Activated CD8-positive, alpha-beta T cell treated with anti-CD3 and anti-CD28 coated beads for 36 hours (primary cell): ENCODE measurements at regions not wholly inside any gene's neighbourhood (a gene's known extent, or its start where the extent isn't known, plus 50 kb on each side); places are given as distances from the start of the nearest gene placed in this dataset.

Experiments
- ATAC-seq: fragments of 200-7000 bp; cut with Tn5 transposase; one replicate; pipeline ENCODE4 v1.10.0; 2021; ENCODE audit warnings: mild to moderate bottlenecking, moderate library complexity
- CTCF ChIA-PET: fragments of 350-600 bp; sonication (Branson Sonifier 250); formaldehyde crosslinking; loops from one replicate; lab custom pipeline; 2021; ENCODE audit warnings: antibody characterized with exemption; lab: Charles Lee
- POLR2A ChIA-PET: fragments of 350-600 bp; sonication (Branson Sonifier 250); formaldehyde crosslinking; loops from one replicate; lab custom pipeline; 2021; ENCODE audit warnings: antibody characterized with exemption; lab: Charles Lee
- DNase-seq: peaks from one replicate; pipeline ENCODE4 v3.0.0-alpha.2; 2020
- H3K27ac Mint-ChIP-seq: one replicate; pipeline ENCODE4 v1.8.0; 2021; ENCODE audit warnings: mild to moderate bottlenecking, mixed read lengths
- H3K27me3 Mint-ChIP-seq: one replicate; pipeline ENCODE4 v1.8.0; 2021; ENCODE audit warnings: mixed read lengths
- H3K36me3 Mint-ChIP-seq: one replicate; pipeline ENCODE4 v1.8.0; 2021; ENCODE audit warnings: low read depth, mixed read lengths
- H3K4me1 Mint-ChIP-seq: one replicate; pipeline ENCODE4 v1.8.0; 2021; ENCODE audit warnings: low read depth, mixed read lengths
- H3K4me3 Mint-ChIP-seq: one replicate; pipeline ENCODE4 v1.8.0; 2021; ENCODE audit warnings: mild to moderate bottlenecking, moderate library complexity, mixed read lengths
- H3K9me3 Mint-ChIP-seq: one replicate; pipeline ENCODE4 v1.8.0; 2021; ENCODE audit warnings: mixed read lengths
- CTCF ChIP-seq: fragments of 200-600 bp; IDR thresholded peaks from one replicate; pipeline ENCODE4 v1.8.0; 2022; ENCODE audit warnings: antibody characterized with exemption, mild to moderate bottlenecking
- intact Hi-C: fragments of 100-400 bp; cut with micrococcal nuclease; formaldehyde crosslinking; loops from one replicate; pipeline ENCODE4 v1.10.0; 2022

DNA sequence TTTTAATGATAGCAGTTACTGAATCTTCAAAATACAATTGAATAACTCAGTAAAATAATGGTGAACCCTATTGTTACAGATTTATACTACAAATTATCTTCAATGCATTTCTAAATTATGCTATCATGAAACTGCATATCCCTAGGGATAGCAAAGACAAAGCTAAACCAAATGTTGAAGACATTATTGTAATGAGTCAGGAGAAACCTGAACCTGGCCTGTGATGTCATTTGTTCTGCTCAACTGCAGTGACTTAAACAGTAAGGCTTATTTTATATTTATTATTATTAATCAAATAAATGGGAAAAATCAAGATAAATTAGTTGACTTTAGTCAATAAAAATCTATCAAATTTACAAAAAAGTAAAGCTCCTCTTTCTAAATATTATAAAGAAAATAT lies 100.3 kb downstream of the UCHL5 start:
- Mint-ChIP-seq H3K36me3 (no peaks in the 10 kb centered on the region), H3K4me1 (peaks cover 3% of the 10 kb centered on the region)
- POLR2A ChIA-PET, result no interaction called here

DNA sequence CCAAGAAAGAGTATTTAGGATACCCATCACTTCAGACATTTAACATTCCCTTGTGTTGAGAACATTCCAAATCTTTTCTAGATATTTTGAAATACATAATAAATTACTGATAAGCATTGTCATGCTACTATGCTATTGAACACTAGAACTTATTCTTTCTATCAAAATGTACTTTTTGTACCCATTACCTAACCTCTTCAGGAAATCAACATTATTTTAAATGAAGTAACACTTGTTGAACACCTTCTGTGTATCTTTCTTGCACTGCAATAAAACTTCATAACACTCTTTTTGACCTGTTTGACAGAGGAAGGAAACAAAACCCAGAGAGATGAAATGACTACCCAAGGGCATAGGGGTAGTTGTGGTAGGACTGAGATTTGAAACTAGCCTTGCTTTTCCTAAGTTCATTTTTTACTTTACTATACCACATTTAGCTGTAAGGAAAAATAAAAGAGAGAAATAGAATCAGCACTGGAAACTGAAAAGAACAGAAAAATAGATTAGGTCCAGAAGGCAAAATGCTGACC lies 99.4 kb downstream of the UCHL5 start:
- H3K9me3 Mint-ChIP-seq, result no peaks in the 10 kb centered on the region
- CTCF ChIA-PET, result no interaction called here
- H3K4me3 Mint-ChIP-seq, result no peak overlapping the region
- peaks cover 3% of the 10 kb centered on the region for H3K4me1 Mint-ChIP-seq
- H3K27ac Mint-ChIP-seq, result no peak overlapping the region
- no peak for ATAC-seq
- intact Hi-C loops, result no loop called here
- H3K27me3 Mint-ChIP-seq, result no peaks in the 10 kb centered on the region
- no peaks in the 10 kb centered on the region for H3K36me3 Mint-ChIP-seq
- no peak for TF ChIP-seq CTCF
- no peak for DNase-seq
- POLR2A ChIA-PET, result no interaction called here

More for the DNA sequence above, 100.3 kb downstream of the UCHL5 start:
- Mint-ChIP-seq H3K4me3 (no peak overlapping the region), H3K27ac (no peak overlapping the region), H3K9me3 (no peaks in the 10 kb centered on the region), H3K27me3 (no peaks in the 10 kb centered on the region)
- ATAC-seq, result no peak
- TF ChIP-seq CTCF, result no peak
- CTCF ChIA-PET, result no interaction called here
- intact Hi-C loops, result no loop called here
- no peak for DNase-seq
